PFSK-1 (cell line): ENCODE measurements at regions not wholly inside any gene's neighbourhood (a gene's known extent, or its start where the extent isn't known, plus 50 kb on each side); places are given as distances from the start of the nearest gene placed in this dataset.

ENCODE experiments used
- REST ChIP-seq, 2 experiments: IDR thresholded peaks; 2 replicates each; pipeline versions ENCODE4 v1.6.1 to v1.8.0; 2011 to 2012; ENCODE audit warnings: low read depth in 2 of 2, low read length in 2 of 2, control low read depth in 1 of 2, inconsistent platforms in 1 of 2, mild to moderate bottlenecking in 1 of 2, moderate library complexity in 1 of 2; ENCODE audit not compliant: insufficient read depth in 1 of 2
- SIN3A ChIP-seq: IDR thresholded peaks from 2 replicates; pipeline ENCODE4 v1.6.1; 2012; ENCODE audit warnings: mild to moderate bottlenecking, low read length, moderate library complexity, borderline replicate concordance; ENCODE audit not compliant: insufficient read depth

- TF ChIP-seq REST (IDR thresholded peaks at IDR 0.05; ENCODE audit: insufficient read depth in 1 of 2, low read depth in 2 of 2, low read length in 2 of 2) (no peak), SIN3A (no peak)
These were observed 471.9 kb upstream of the KIRREL3 start for GRCh38 chr11:127472505-127472904.
